ENCODE measurements at regions not wholly inside any gene's neighbourhood (a gene's known extent, or its start where the extent isn't known, plus 50 kb on each side); places are given as distances from the start of the nearest gene placed in this dataset.

DNA sequence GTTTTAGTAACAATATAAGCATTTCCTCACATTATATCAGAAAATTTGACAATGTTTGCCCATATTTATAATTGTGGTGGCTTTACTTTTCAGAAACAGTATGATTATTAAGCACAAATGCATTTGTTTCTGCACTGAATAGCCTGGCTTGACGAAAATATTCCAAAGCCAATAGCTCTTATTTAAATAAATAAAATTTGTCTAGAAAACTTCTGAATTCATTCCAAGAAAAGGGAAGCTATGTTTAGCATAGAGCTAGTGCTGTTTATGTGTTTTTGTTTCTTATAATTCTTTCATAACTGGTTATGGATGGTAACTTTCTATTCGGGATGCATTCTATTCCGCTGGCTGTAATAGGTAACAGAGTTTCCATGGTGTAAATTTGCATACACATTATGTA lies 268.6 kb downstream of the PTBP2 start:
- Histone ChIP-seq H3K27ac (ENCODE audit: insufficient read depth, low read length, poor library complexity, severe bottlenecking) (no peak overlapping the region), H3K27me3 (replicated peaks; ENCODE audit: control insufficient read depth, insufficient read depth, low read length, poor library complexity, severe bottlenecking) (no peaks in the 10 kb centered on the region), H3K4me3 (ENCODE audit: insufficient read depth, low read depth, low read length, poor library complexity, severe bottlenecking) (no peak overlapping the region), H3K36me3 (ENCODE audit: control insufficient read depth, insufficient read depth, low read length) (no peaks in the 10 kb centered on the region), H3K9me3 (ENCODE audit: control insufficient read depth, low read length) (no peaks in the 10 kb centered on the region), H3K4me1 (ENCODE audit: control insufficient read depth, insufficient read depth, low read length, poor library complexity, severe bottlenecking) (no peaks in the 10 kb centered on the region)
- DNase-seq, result no peak

DNA sequence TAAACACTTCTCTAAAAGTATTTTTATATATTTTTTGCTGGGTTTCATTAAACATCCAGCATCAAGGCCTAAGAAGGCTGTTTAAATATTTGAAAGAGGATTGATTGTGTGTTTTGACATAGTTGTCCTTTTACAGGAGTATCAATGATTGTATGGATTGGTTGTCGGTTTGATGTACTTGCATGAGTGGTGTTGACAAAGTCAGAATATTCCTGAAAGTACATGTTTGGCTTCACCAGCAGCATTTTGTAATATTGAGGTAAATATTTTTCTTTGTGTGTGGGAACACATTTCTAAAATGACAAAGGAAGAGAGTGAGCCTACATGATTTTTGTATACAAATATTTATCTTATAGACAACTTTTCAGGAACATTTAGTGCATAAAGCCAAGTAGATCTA lies 269.7 kb downstream of the PTBP2 start:
- no peaks in the 10 kb centered on the region for H3K9me3 ChIP-seq (ENCODE audit: control insufficient read depth, low read length)
- H3K27ac ChIP-seq (ENCODE audit: insufficient read depth, low read length, poor library complexity, severe bottlenecking), result no peak overlapping the region
- H3K4me1 ChIP-seq (ENCODE audit: control insufficient read depth, insufficient read depth, low read length, poor library complexity, severe bottlenecking), result no peaks in the 10 kb centered on the region
- H3K36me3 ChIP-seq (ENCODE audit: control insufficient read depth, insufficient read depth, low read length), result no peaks in the 10 kb centered on the region
- H3K27me3 ChIP-seq (replicated peaks; ENCODE audit: control insufficient read depth, insufficient read depth, low read length, poor library complexity, severe bottlenecking), result no peaks in the 10 kb centered on the region
- no peak for DNase-seq
- no peak overlapping the region for H3K4me3 ChIP-seq (ENCODE audit: insufficient read depth, low read depth, low read length, poor library complexity, severe bottlenecking)

GRCh38 chr1:96992871-96993270 lies 271.3 kb downstream of the PTBP2 start:
- Histone ChIP-seq H3K4me1 (ENCODE audit: control insufficient read depth, insufficient read depth, low read length, poor library complexity, severe bottlenecking) (no peaks in the 10 kb centered on the region), H3K9me3 (ENCODE audit: control insufficient read depth, low read length) (no peaks in the 10 kb centered on the region), H3K36me3 (ENCODE audit: control insufficient read depth, insufficient read depth, low read length) (no peaks in the 10 kb centered on the region), H3K4me3 (ENCODE audit: insufficient read depth, low read depth, low read length, poor library complexity, severe bottlenecking) (no peak overlapping the region), H3K27ac (ENCODE audit: insufficient read depth, low read length, poor library complexity, severe bottlenecking) (no peak overlapping the region), H3K27me3 (replicated peaks; ENCODE audit: control insufficient read depth, insufficient read depth, low read length, poor library complexity, severe bottlenecking) (no peaks in the 10 kb centered on the region)
- no peak for DNase-seq

DNA sequence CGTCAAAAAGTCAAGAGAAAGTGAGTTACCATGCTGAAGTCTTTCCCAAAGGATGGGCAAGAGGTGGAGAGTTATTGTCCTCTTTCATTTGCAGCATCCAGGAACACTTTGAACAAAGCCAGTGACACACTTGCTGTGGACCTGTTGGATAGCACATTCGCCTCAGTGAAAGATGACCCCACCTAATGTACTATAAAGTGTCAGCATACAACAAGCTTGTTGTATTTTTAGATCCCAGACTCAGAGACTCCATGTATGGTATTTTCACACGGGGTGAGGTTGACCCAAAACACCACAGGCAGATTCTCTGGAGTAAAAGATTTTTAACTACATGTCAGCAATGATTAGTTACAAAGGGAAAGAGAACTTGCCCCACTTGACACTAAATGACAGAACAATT lies 273.8 kb downstream of the PTBP2 start:
- H3K27ac ChIP-seq (ENCODE audit: insufficient read depth, low read length, poor library complexity, severe bottlenecking), result no peak overlapping the region
- DNase-seq, result no peak
- no peaks in the 10 kb centered on the region for H3K36me3 ChIP-seq (ENCODE audit: control insufficient read depth, insufficient read depth, low read length)
- no peak overlapping the region for H3K4me3 ChIP-seq (ENCODE audit: insufficient read depth, low read depth, low read length, poor library complexity, severe bottlenecking)
- no peaks in the 10 kb centered on the region for H3K9me3 ChIP-seq (ENCODE audit: control insufficient read depth, low read length)
- H3K27me3 ChIP-seq (replicated peaks; ENCODE audit: control insufficient read depth, insufficient read depth, low read length, poor library complexity, severe bottlenecking), result no peaks in the 10 kb centered on the region
- no peaks in the 10 kb centered on the region for H3K4me1 ChIP-seq (ENCODE audit: control insufficient read depth, insufficient read depth, low read length, poor library complexity, severe bottlenecking)

DNA sequence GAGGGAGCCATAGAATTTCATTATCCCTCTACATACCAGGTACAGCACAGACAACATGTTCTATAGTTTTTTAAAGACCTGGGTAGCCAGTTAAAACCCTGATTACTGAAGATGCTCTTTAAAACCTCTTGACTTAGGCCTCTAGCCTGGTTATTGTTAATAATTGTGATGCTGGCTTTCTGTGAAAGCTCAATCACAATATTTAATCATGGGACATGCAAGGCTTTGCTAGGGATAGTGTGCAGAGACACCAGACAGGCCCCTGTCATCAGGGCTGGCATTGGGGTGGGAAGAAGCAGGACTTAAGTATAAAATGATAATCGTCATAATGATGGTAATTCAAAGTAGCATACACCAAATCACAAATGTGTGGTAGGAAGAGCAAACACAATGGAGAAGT lies 274.4 kb downstream of the PTBP2 start:
- Histone ChIP-seq H3K9me3 (ENCODE audit: control insufficient read depth, low read length) (no peaks in the 10 kb centered on the region), H3K4me3 (ENCODE audit: insufficient read depth, low read depth, low read length, poor library complexity, severe bottlenecking) (no peak overlapping the region), H3K27me3 (replicated peaks; ENCODE audit: control insufficient read depth, insufficient read depth, low read length, poor library complexity, severe bottlenecking) (no peaks in the 10 kb centered on the region), H3K36me3 (ENCODE audit: control insufficient read depth, insufficient read depth, low read length) (no peaks in the 10 kb centered on the region), H3K27ac (ENCODE audit: insufficient read depth, low read length, poor library complexity, severe bottlenecking) (no peak overlapping the region), H3K4me1 (ENCODE audit: control insufficient read depth, insufficient read depth, low read length, poor library complexity, severe bottlenecking) (no peaks in the 10 kb centered on the region)
- DNase-seq, result no peak

DNA sequence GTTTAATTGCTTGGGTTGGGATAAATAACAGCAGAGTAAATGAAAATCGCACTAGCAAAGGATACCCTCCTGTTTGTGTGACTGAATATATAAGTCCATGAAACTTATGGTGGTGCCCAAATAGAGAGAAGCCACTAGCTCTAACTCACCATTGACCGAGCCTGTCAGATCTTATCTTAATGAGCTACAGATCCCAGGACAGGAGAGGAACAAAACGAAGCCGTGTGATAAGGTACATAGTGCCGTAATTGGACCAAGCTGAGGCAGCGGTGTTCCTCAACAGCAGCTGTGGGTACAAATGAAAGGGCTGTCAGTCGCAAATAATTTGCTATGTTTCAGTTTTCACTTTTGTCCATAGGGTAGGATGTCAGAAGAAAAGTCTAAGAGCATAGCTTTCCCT lies 276.1 kb downstream of the PTBP2 start:
- no peak for DNase-seq
- no peaks in the 10 kb centered on the region for H3K27me3 ChIP-seq (replicated peaks; ENCODE audit: control insufficient read depth, insufficient read depth, low read length, poor library complexity, severe bottlenecking)
- no peaks in the 10 kb centered on the region for H3K9me3 ChIP-seq (ENCODE audit: control insufficient read depth, low read length)
- no peak overlapping the region for H3K4me3 ChIP-seq (ENCODE audit: insufficient read depth, low read depth, low read length, poor library complexity, severe bottlenecking)
- H3K27ac ChIP-seq (ENCODE audit: insufficient read depth, low read length, poor library complexity, severe bottlenecking), result no peak overlapping the region
- no peaks in the 10 kb centered on the region for H3K4me1 ChIP-seq (ENCODE audit: control insufficient read depth, insufficient read depth, low read length, poor library complexity, severe bottlenecking)
- no peaks in the 10 kb centered on the region for H3K36me3 ChIP-seq (ENCODE audit: control insufficient read depth, insufficient read depth, low read length)

DNA sequence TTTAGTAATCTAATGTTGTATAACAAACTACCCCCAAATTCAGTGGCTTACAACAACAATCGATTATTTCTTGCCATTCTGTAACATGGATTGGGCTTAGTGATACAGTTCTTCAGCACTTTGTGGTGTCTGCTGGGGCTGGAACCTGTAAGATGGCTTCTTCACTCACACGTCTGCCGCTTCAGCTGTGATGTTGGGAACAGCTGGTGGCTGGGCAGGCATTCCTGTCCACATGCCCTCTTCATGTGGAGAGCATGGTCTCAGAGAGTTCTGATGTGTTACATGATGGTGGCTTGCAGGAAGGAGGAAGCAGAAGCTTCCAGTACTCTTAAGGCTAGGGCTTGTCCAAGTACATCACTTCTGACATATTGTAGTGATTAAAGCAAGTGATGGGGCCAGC lies 276.9 kb downstream of the PTBP2 start:
- no peak for DNase-seq
- Histone ChIP-seq H3K36me3 (ENCODE audit: control insufficient read depth, insufficient read depth, low read length) (no peaks in the 10 kb centered on the region), H3K9me3 (ENCODE audit: control insufficient read depth, low read length) (no peaks in the 10 kb centered on the region), H3K27me3 (replicated peaks; ENCODE audit: control insufficient read depth, insufficient read depth, low read length, poor library complexity, severe bottlenecking) (no peaks in the 10 kb centered on the region), H3K27ac (ENCODE audit: insufficient read depth, low read length, poor library complexity, severe bottlenecking) (no peak overlapping the region), H3K4me3 (ENCODE audit: insufficient read depth, low read depth, low read length, poor library complexity, severe bottlenecking) (no peak overlapping the region), H3K4me1 (ENCODE audit: control insufficient read depth, insufficient read depth, low read length, poor library complexity, severe bottlenecking) (no peaks in the 10 kb centered on the region)

DNA sequence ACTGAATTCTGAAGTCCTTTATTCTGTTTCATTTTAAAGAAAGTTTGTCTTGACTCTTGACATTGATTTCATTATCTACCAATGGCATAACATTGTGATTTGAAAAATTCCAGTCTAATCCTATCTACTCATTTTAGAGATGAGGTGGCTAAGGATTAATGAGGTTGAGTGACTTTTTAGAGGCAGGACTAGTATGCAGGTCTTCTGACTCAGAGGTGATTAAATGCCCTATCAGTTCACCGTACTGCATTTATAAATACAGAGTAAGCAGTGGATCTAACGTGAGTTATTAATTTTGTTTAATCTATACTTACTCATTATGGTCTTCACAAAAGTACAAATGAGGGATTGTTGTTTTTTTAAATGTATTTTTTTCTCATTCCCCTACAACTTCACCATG lies 277.6 kb downstream of the PTBP2 start:
- H3K27me3 ChIP-seq (replicated peaks; ENCODE audit: control insufficient read depth, insufficient read depth, low read length, poor library complexity, severe bottlenecking), result no peaks in the 10 kb centered on the region
- H3K4me3 ChIP-seq (ENCODE audit: insufficient read depth, low read depth, low read length, poor library complexity, severe bottlenecking), result no peak overlapping the region
- H3K4me1 ChIP-seq (ENCODE audit: control insufficient read depth, insufficient read depth, low read length, poor library complexity, severe bottlenecking), result no peaks in the 10 kb centered on the region
- H3K9me3 ChIP-seq (ENCODE audit: control insufficient read depth, low read length), result no peaks in the 10 kb centered on the region
- H3K27ac ChIP-seq (ENCODE audit: insufficient read depth, low read length, poor library complexity, severe bottlenecking), result no peak overlapping the region
- H3K36me3 ChIP-seq (ENCODE audit: control insufficient read depth, insufficient read depth, low read length), result no peaks in the 10 kb centered on the region
- DNase-seq, result no peak

DNA sequence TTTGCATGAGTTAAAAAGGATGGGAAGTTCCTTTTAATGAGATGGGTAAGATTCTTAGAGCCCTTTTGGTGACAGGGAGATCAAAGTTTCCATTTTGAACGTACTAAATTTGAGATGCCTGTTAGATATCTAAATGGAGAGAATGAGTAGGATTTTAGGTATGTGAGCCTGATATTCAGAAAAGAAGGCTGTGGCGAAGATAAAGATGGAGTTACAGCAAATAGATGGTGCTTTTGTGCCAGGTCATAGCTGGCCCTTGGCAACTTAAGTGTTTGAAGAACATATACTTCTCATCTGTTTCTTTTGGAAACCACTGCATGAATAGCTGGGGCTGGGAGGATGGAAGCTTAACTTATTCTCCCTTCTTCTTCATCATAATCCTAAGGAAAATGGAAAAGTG lies 282.5 kb downstream of the PTBP2 start:
- Histone ChIP-seq H3K4me1 (ENCODE audit: control insufficient read depth, insufficient read depth, low read length, poor library complexity, severe bottlenecking) (no peaks in the 10 kb centered on the region), H3K4me3 (ENCODE audit: insufficient read depth, low read depth, low read length, poor library complexity, severe bottlenecking) (no peak overlapping the region), H3K27ac (ENCODE audit: insufficient read depth, low read length, poor library complexity, severe bottlenecking) (no peak overlapping the region), H3K9me3 (ENCODE audit: control insufficient read depth, low read length) (no peaks in the 10 kb centered on the region), H3K27me3 (replicated peaks; ENCODE audit: control insufficient read depth, insufficient read depth, low read length, poor library complexity, severe bottlenecking) (no peaks in the 10 kb centered on the region), H3K36me3 (ENCODE audit: control insufficient read depth, insufficient read depth, low read length) (no peaks in the 10 kb centered on the region)
- DNase-seq, result no peak

GRCh38 chr1:97004743-97005142 lies 283.2 kb downstream of the PTBP2 start:
- Histone ChIP-seq H3K27me3 (replicated peaks; ENCODE audit: control insufficient read depth, insufficient read depth, low read length, poor library complexity, severe bottlenecking) (no peaks in the 10 kb centered on the region), H3K4me3 (ENCODE audit: insufficient read depth, low read depth, low read length, poor library complexity, severe bottlenecking) (no peak overlapping the region), H3K9me3 (ENCODE audit: control insufficient read depth, low read length) (no peaks in the 10 kb centered on the region), H3K27ac (ENCODE audit: insufficient read depth, low read length, poor library complexity, severe bottlenecking) (no peak overlapping the region), H3K4me1 (ENCODE audit: control insufficient read depth, insufficient read depth, low read length, poor library complexity, severe bottlenecking) (no peaks in the 10 kb centered on the region), H3K36me3 (ENCODE audit: control insufficient read depth, insufficient read depth, low read length) (no peaks in the 10 kb centered on the region)
- DNase-seq, result no peak

DNA sequence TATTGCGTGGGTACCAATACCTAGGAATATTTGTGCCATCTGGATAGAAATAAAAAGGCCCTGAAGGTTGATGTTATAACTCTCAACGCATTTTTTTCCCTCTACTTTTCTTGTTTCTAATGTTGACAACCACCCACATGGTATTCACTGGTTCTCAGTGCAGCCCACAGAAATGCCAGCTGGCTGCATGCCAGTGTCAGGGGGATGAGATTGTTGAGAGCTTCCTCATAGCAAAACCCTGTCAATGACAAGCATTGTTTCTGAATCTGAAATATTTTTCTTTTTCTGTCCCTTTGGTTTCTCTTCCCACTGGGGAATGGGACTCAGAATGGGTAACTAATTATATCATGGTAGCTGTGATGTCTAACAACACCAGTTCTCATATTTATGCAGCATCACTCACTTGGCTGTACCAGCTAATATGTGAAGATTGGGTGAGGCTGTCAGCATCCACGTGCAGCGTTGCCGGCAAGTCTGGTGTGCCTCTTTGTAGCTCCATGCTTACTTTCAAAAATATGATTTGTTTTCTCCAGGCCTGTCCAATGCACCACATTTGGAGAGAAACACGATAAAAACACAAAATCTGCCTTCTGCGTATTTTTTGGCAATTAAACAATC lies 284.6 kb downstream of the PTBP2 start:
- Histone ChIP-seq H3K4me3 (ENCODE audit: insufficient read depth, low read depth, low read length, poor library complexity, severe bottlenecking) (no peak overlapping the region), H3K27me3 (replicated peaks; ENCODE audit: control insufficient read depth, insufficient read depth, low read length, poor library complexity, severe bottlenecking) (no peaks in the 10 kb centered on the region), H3K9me3 (ENCODE audit: control insufficient read depth, low read length) (no peaks in the 10 kb centered on the region), H3K27ac (ENCODE audit: insufficient read depth, low read length, poor library complexity, severe bottlenecking) (no peak overlapping the region), H3K4me1 (ENCODE audit: control insufficient read depth, insufficient read depth, low read length, poor library complexity, severe bottlenecking) (no peaks in the 10 kb centered on the region), H3K36me3 (ENCODE audit: control insufficient read depth, insufficient read depth, low read length) (no peaks in the 10 kb centered on the region)
- DNase-seq, result no peak

Data from effector memory CD4-positive, alpha-beta T cell (primary cell).